ENCODE measurements at regions not wholly inside any gene's neighbourhood (a gene's known extent, or its start where the extent isn't known, plus 50 kb on each side); places are given as distances from the start of the nearest gene placed in this dataset.

- TF ChIP-seq, protein P1, sequence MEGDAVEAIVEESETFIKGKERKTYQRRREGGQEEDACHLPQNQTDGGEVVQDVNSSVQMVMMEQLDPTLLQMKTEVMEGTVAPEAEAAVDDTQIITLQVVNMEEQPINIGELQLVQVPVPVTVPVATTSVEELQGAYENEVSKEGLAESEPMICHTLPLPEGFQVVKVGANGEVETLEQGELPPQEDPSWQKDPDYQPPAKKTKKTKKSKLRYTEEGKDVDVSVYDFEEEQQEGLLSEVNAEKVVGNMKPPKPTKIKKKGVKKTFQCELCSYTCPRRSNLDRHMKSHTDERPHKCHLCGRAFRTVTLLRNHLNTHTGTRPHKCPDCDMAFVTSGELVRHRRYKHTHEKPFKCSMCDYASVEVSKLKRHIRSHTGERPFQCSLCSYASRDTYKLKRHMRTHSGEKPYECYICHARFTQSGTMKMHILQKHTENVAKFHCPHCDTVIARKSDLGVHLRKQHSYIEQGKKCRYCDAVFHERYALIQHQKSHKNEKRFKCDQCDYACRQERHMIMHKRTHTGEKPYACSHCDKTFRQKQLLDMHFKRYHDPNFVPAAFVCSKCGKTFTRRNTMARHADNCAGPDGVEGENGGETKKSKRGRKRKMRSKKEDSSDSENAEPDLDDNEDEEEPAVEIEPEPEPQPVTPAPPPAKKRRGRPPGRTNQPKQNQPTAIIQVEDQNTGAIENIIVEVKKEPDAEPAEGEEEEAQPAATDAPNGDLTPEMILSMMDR (IDR thresholded peaks at IDR 0.05) = no peak
- TF ChIP-seq POLR2AphosphoS5 (IDR thresholded peaks at IDR 0.05) = no peak
- TF ChIP-seq POLR2A (IDR thresholded peaks at IDR 0.05) = no peak
Measured at GRCh38 chr19:30293051-30293785, 79.0 kb upstream of the ZNF536 start.
